Fibroblast of skin of left biceps (primary cell): ENCODE measurements at regions not wholly inside any gene's neighbourhood (a gene's known extent, or its start where the extent isn't known, plus 50 kb on each side); places are given as distances from the start of the nearest gene placed in this dataset.
A peak's percentile ranks its signal among the peaks of the same experiment; 100 is the strongest.

Source experiments
- DNase-seq, 2 experiments: peaks; one replicate each; pipeline ENCODE4 v3.0.0-alpha.2; 2013; ENCODE audit warnings: low read depth in 2 of 2

GRCh38 chr6:84525907-84526306 lies 238.5 kb downstream of the TBX18 start:
- no peak for DNase-seq

GRCh38 chr6:84524636-84525035 lies 239.8 kb downstream of the TBX18 start:
- DNase-seq, result no peak

- peak; percentile 53 to 56 for DNase-seq
Observed at GRCh38 chr6:84522135-84522549, 242.3 kb downstream of the TBX18 start.

GRCh38 chr6:84521511-84521910 lies 242.9 kb downstream of the TBX18 start:
- DNase-seq, result no peak

GRCh38 chr6:84517741-84518530 lies 246.5 kb downstream of the TBX18 start:
- no peak for DNase-seq

- no peak for DNase-seq
Observed at GRCh38 chr6:84516154-84516553, 248.2 kb downstream of the TBX18 start.

- DNase-seq, result no peak
Observed at GRCh38 chr6:84515067-84515466, 249.3 kb downstream of the TBX18 start.

- no peak for DNase-seq
Observed at GRCh38 chr6:84514089-84514971, 250.1 kb downstream of the TBX18 start.

GRCh38 chr6:84512391-84512790 lies 252.0 kb downstream of the TBX18 start:
- no peak for DNase-seq

GRCh38 chr6:84511929-84512328 lies 252.5 kb downstream of the TBX18 start:
- no peak for DNase-seq

- no peak for DNase-seq
Observed at GRCh38 chr6:84508981-84509380, 255.4 kb downstream of the TBX18 start.

- no peak for DNase-seq
Observed at GRCh38 chr6:84508334-84508733, 256.1 kb downstream of the TBX18 start.

GRCh38 chr6:84504025-84504424 lies 260.4 kb downstream of the TBX18 start:
- DNase-seq, result no peak

- DNase-seq, result no peak
Observed at GRCh38 chr6:84501315-84501714, 263.1 kb downstream of the TBX18 start.

GRCh38 chr6:84500726-84501125 lies 263.7 kb downstream of the TBX18 start:
- no peak for DNase-seq

GRCh38 chr6:84498905-84499304 lies 265.5 kb downstream of the TBX18 start:
- DNase-seq, result no peak

- DNase-seq, result no peak
Observed at GRCh38 chr6:84492241-84493165, 265.1 kb upstream of the CEP162 start.

GRCh38 chr6:84489598-84489997 lies 262.2 kb upstream of the CEP162 start:
- no peak for DNase-seq

GRCh38 chr6:84486526-84486925 lies 259.1 kb upstream of the CEP162 start:
- DNase-seq, result no peak

- no peak for DNase-seq
Observed at GRCh38 chr6:84469144-84469543, 241.7 kb upstream of the CEP162 start.

- no peak for DNase-seq
Observed at GRCh38 chr6:84467296-84467695, 239.9 kb upstream of the CEP162 start.

GRCh38 chr6:84466511-84466910 lies 239.1 kb upstream of the CEP162 start:
- DNase-seq, result no peak
